ENCODE measurements at regions not wholly inside any gene's neighbourhood (a gene's known extent, or its start where the extent isn't known, plus 50 kb on each side); places are given as distances from the start of the nearest gene placed in this dataset.

DNA sequence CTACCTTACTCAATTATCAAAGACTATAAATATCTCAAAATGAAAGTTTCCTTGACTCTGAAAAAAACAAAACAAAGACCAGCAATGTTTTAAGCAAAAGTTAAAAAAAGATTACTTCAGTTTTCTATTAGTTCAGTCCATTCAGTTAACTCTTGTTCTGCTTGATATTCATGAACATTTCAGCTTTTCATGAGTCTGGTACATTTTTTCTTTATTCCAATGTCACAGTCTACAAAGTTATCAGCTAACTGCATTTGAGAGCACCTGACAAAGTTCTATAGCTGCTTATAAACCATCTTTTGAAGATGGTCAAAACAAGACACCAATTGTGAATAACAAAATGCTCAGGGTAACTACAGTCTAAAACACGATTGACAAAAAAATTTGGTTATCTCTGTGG, 156.1 kb upstream of the NOX3 start:
- DNase-seq (ENCODE audit: low read depth, low spot score): no peak
- H3K4me3 ChIP-seq (ENCODE audit: low read length): no peak overlapping the region

- no peak overlapping the region for H3K4me3 ChIP-seq (ENCODE audit: low read length)
- no peak for DNase-seq (ENCODE audit: low read depth, low spot score)
Measured at GRCh38 chr6:155604991-155605390, 149.4 kb upstream of the NOX3 start.

DNA sequence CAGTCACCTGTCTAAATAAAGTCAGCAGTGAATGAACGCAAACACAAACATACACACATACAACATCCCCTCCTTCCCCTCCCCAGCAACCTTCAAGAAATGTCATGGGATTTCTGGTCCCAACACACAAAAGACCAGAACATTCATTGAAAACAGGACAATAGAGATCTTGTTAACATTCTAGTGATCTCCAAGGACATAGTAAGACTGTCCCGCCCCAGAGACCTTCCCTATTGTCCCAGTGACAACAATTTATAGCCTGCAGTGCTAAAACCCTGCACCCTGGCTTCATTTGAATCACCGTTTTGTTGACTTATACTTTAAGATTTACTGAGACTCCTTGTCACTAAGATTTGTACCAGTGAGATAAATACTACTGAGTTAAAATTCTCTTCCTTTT, 143.9 kb upstream of the NOX3 start:
- DNase-seq (ENCODE audit: low read depth, low spot score): no peak
- no peak overlapping the region for H3K4me3 ChIP-seq (ENCODE audit: low read length)

DNA sequence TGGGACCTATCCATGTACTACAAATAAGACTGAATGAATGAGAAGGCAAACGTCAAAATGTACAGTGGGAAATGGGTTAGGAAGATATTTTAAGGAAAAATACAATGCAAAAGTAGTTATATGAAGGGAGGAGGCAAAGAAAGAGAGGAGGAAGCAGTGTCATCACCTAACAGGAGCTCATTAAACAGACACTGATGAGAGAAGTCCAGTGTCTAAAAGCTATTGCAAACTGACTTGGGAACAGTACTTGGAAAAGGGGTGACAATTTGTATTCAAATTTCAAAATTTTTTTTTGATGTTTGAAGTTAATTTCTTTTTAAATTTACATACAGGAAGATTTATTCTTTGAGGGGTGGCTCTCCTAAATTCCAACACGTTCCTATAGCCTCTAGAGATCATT, 143.5 kb upstream of the NOX3 start:
- no peak overlapping the region for H3K4me3 ChIP-seq (ENCODE audit: low read length)
- no peak for DNase-seq (ENCODE audit: low read depth, low spot score)

GRCh38 chr6:155595284-155595683, 139.6 kb upstream of the NOX3 start:
- no peak overlapping the region for H3K4me3 ChIP-seq (ENCODE audit: low read length)
- no peak for DNase-seq (ENCODE audit: low read depth, low spot score)

GRCh38 chr6:155591741-155592140, 136.1 kb upstream of the NOX3 start:
- DNase-seq (ENCODE audit: low read depth, low spot score): no peak
- H3K4me3 ChIP-seq (ENCODE audit: low read length): no peak overlapping the region

GRCh38 chr6:155589190-155589589, 133.6 kb upstream of the NOX3 start:
- no peak for DNase-seq (ENCODE audit: low read depth, low spot score)

GRCh38 chr6:155587817-155588216, 132.2 kb upstream of the NOX3 start:
- no peak for DNase-seq (ENCODE audit: low read depth, low spot score)

More at GRCh38 chr6:155589190-155589589, 133.6 kb upstream of the NOX3 start:
- H3K4me3 ChIP-seq (ENCODE audit: low read length): no peak overlapping the region

DNA sequence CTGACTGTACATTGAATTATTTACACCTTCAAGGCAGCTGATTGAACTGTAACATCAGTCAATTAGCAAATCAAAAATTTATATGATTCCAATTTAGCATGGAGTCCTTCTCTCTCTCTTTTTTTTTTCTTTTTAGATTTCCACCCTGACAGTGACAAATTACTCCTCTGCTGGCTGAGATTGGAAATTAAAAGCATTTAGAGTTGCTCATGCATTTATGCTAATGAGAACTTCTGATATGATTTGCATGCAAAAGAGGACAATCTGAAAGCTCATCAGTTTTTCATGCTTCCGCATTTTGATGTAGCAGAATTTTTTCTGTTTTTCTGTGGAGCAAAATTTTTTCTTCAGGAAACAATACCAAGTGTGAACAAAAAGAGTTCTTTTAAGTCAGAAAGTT, 130.5 kb upstream of the NOX3 start:
- H3K4me3 ChIP-seq (ENCODE audit: low read length): no peak overlapping the region
- no peak for DNase-seq (ENCODE audit: low read depth, low spot score)

More at GRCh38 chr6:155587817-155588216, 132.2 kb upstream of the NOX3 start:
- no peak overlapping the region for H3K4me3 ChIP-seq (ENCODE audit: low read length)

GRCh38 chr6:155584006-155584405, 128.4 kb upstream of the NOX3 start:
- no peak for DNase-seq (ENCODE audit: low read depth, low spot score)
- no peak overlapping the region for H3K4me3 ChIP-seq (ENCODE audit: low read length)

- no peak overlapping the region for H3K4me3 ChIP-seq (ENCODE audit: low read length)
- DNase-seq (ENCODE audit: low read depth, low spot score): no peak
Measured at GRCh38 chr6:155582016-155582991, 126.7 kb upstream of the NOX3 start.

DNA sequence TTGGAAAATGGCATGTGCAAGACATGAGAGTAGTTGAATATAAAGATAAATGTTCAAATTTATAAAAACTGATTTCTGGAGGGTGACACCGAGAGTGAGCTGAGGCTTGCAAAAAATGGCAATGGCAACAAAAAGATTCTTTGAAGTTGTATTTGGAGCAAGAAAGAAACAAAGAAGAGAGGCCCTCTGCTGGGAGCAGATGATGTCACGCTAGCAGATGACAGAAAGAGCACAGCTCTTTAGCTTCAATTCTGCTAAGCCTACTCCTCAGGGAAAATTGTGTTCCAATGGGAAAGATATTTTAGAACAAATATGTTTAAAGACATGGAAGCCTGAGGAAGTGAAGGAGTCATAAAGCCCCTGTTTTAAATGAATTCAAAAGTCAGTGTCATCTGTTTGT, 125.3 kb upstream of the NOX3 start:
- peak; percentile 28 for DNase-seq (ENCODE audit: low read depth, low spot score)
- H3K4me3 ChIP-seq (ENCODE audit: low read length): no peak overlapping the region

- no peak for DNase-seq (ENCODE audit: low read depth, low spot score)
- H3K4me3 ChIP-seq (ENCODE audit: low read length): no peak overlapping the region
Measured at GRCh38 chr6:155578251-155578650, 122.6 kb upstream of the NOX3 start.

GRCh38 chr6:155561966-155562364, 106.3 kb upstream of the NOX3 start:
- no peak overlapping the region for H3K4me3 ChIP-seq (ENCODE audit: low read length)
- DNase-seq (ENCODE audit: low read depth, low spot score): no peak

- DNase-seq (ENCODE audit: low read depth, low spot score): no peak
- no peak overlapping the region for H3K4me3 ChIP-seq (ENCODE audit: low read length)
Measured at GRCh38 chr6:155561257-155561965, 105.8 kb upstream of the NOX3 start.

- no peak overlapping the region for H3K4me3 ChIP-seq (ENCODE audit: low read length)
- no peak for DNase-seq (ENCODE audit: low read depth, low spot score)
Measured at GRCh38 chr6:155549928-155550327, 94.3 kb upstream of the NOX3 start.

GRCh38 chr6:155549028-155549798, 93.6 kb upstream of the NOX3 start:
- no peak overlapping the region for H3K4me3 ChIP-seq (ENCODE audit: low read length)
- no peak for DNase-seq (ENCODE audit: low read depth, low spot score)

GRCh38 chr6:155548576-155548975, 92.9 kb upstream of the NOX3 start:
- DNase-seq (ENCODE audit: low read depth, low spot score): no peak
- no peak overlapping the region for H3K4me3 ChIP-seq (ENCODE audit: low read length)

DNA sequence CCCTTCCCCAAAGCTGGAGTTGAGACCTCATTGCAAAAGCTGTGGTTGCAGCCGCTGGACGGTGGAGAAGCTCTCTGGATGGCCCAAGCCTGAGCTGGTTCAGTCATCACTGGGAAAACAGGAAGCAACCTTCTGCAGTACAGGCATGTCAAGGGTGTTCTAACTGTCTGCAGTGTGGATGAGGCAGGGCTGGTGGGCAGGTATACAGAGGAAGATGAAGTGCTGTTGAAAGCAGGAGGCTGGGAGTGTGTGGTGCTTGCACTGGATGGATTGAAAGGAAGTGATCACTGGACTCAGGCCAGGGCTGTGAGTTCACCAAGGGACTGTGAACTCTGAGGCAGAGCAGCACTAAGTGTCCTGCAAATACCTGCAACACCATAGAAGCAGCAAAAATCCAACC, 89.0 kb upstream of the NOX3 start:
- no peak overlapping the region for H3K4me3 ChIP-seq (ENCODE audit: low read length)
- DNase-seq (ENCODE audit: low read depth, low spot score): no peak

Measured in Jurkat, Clone E6-1 (cell line).